ENCODE measurements at regions not wholly inside any gene's neighbourhood (a gene's known extent, or its start where the extent isn't known, plus 50 kb on each side); places are given as distances from the start of the nearest gene placed in this dataset.
"Not testable (repeated sequence)": the region's sequence is repeated elsewhere in the genome, so short reads cannot be mapped to it uniquely, and the experiment has no call there.

DNA sequence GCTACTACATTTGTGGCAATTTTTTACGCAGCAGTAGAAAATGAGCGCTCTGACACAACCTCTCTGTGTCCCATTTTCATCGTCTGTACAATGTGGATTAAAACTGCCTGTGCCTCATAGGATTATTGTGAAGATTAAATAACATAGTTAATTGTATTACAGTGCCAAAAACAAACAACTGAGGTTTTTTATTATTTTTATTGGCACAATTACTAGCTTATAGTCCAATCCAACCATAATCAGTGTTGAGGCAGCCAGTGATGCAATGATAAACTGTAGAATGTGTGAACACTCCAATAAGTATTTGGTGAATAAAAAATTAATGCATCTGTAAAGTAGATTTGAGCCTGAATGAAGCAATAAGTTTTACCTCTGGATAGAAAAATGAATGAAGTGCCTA, 588.3 kb downstream of the DNAH5 start:
- TF ChIP-seq, protein P1, sequence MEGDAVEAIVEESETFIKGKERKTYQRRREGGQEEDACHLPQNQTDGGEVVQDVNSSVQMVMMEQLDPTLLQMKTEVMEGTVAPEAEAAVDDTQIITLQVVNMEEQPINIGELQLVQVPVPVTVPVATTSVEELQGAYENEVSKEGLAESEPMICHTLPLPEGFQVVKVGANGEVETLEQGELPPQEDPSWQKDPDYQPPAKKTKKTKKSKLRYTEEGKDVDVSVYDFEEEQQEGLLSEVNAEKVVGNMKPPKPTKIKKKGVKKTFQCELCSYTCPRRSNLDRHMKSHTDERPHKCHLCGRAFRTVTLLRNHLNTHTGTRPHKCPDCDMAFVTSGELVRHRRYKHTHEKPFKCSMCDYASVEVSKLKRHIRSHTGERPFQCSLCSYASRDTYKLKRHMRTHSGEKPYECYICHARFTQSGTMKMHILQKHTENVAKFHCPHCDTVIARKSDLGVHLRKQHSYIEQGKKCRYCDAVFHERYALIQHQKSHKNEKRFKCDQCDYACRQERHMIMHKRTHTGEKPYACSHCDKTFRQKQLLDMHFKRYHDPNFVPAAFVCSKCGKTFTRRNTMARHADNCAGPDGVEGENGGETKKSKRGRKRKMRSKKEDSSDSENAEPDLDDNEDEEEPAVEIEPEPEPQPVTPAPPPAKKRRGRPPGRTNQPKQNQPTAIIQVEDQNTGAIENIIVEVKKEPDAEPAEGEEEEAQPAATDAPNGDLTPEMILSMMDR (IDR thresholded peaks at IDR 0.05; ENCODE audit: low read depth, low read length) = no peak
- H3K4me3 ChIP-seq (ENCODE audit: low read depth, low read length) = no peak overlapping the region

DNA sequence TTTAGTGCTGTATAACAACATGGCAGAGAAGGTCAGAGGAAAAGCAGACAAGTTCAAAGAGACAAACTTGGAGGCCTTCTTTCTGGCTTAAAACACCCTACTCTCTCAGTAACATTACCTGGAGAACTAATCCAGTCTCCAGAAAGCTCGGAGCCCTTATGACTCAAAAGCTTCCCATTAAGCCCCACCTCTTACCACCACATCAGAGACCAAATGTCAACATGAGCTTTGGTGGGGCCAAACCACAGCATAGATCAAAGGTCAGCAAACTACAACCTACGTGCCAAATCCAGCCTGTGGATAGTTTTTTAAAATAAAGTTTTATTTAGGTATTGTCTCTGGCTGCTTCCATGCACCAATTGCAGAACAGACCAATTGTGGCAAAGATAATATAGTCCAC, 589.9 kb downstream of the DNAH5 start:
- H3K4me3 ChIP-seq (ENCODE audit: low read depth, low read length) = no peak overlapping the region
- TF ChIP-seq, protein P1 (IDR thresholded peaks at IDR 0.05; ENCODE audit: low read depth, low read length) = no peak

DNA sequence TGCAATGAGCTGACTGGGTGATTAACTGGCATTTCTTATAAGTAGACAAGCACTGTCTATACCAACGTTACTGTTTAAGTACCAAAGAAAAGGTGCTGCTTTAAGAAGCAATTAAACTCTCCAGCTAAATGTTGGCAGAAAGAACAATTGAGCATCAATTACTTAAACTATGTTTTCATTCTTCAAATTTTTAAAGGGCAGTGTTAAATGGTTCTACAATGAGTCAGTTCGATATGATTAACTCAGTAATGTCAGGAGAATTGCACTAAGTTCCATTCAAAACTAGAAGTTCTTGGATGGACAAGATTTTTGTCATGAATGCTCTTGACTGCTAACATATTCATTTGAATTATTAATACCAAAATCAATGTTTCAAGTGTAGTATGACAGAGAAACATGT, 593.7 kb downstream of the DNAH5 start:
- no peak overlapping the region for H3K4me3 ChIP-seq (ENCODE audit: low read depth, low read length)
- TF ChIP-seq, protein P1 (IDR thresholded peaks at IDR 0.05; ENCODE audit: low read depth, low read length) = no peak

DNA sequence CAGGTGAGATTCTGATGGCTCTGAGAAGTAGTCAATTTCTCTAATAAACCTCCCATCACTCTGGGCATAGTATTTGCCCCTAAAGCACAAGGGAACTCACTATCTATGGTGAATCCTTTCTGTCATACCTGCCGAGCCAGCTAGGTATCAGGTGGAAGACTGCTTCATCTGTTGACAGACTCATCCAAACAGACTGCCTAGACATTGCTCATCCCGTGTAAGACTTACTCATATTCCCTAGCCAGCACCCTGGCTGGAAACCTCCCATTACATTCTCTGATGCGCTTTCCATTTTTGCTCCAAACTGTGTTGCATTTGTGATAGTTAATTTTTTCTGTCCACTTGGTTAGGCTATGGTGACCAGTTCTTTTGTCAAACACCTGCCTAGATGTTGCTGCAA, 595.9 kb downstream of the DNAH5 start:
- no peak overlapping the region for H3K4me3 ChIP-seq (ENCODE audit: low read depth, low read length)
- TF ChIP-seq, protein P1 (IDR thresholded peaks at IDR 0.05; ENCODE audit: low read depth, low read length) = no peak

DNA sequence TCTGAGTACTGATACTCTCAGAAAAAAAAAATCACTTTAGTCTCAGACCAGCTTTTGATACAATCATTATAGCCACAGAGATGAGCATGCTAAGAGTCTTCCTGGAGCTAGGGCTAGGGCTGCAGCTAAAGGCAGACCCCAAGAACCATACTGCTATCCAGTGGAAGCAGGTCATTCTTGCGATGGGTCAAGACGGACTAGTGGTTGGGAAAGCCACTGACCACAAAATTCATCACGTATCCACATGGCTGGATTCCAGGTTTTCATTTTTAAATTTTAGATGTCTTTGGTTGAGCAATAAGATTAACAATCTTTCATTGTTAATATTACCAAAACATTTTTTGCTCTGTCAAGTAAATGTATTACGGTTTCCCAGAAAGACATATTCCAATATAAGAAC, 598.1 kb downstream of the DNAH5 start:
- H3K4me3 ChIP-seq (ENCODE audit: low read depth, low read length) = no peak overlapping the region
- TF ChIP-seq, protein P1 (IDR thresholded peaks at IDR 0.05; ENCODE audit: low read depth, low read length) = no peak

DNA sequence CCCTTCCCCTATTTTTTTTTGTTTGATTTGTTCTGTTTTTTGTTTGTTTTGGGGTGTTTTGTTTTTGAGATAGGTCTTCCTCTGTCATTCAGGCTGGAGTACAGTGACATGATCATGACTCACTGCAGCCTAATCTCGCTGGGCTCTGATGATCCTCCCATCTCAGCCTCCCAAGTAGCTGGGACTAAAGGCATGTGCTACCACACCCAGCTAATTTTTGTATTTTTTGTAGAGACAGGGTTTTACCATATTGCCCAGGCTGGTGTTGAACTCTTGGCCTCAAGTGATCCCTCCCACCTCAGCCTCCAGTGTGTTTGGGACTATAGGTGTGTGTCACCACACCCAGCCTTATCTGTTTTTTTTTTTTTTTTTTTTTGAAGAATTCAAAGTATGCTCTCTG, 605.4 kb downstream of the DNAH5 start:
- TF ChIP-seq, protein P1 (IDR thresholded peaks at IDR 0.05; ENCODE audit: low read depth, low read length) = no peak
- H3K4me3 ChIP-seq (ENCODE audit: low read depth, low read length) = no peak overlapping the region

DNA sequence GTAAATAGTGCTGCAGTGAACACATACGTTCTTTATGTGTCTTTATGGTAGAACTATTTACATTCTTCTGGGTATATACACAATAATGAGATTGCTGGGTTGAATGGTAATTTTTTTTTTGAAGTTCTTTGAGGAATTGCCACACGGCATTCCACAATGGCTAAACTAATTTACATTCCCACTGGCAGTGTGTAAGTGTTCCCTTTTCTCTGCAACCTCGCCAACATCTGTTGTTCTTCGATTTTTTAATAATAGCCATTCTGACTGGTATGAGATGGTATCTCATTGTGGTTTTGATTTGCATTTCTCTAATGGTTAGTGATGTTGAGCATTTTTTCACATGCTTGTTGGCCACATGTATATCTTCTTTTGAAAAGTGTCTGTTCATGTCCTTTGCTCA, 609.5 kb downstream of the DNAH5 start:
- not testable (repeated sequence) for H3K4me3 ChIP-seq (ENCODE audit: low read depth, low read length)

DNA sequence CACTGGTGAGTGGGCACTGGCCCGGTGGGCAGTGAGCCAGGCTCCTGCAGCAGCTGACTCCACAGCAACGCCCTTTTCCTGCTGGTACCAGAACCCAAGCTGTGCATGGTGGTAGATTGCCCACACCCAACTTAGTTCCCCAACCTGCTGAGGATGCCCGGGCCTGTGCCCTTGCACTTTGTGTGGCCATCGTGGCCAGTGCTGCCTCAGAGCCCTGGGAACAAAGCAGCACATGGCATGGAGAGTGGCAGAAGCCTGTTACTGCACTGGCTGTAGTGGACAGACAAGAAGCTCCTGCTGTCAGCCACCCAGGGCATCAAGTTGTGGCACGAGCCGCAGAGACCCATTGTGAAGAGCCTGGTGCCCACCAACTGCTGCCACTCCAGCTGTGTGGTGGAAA, 612.9 kb downstream of the DNAH5 start:
- H3K4me3 ChIP-seq (ENCODE audit: low read depth, low read length) = no peak overlapping the region
- TF ChIP-seq, protein P1 (IDR thresholded peaks at IDR 0.05; ENCODE audit: low read depth, low read length) = no peak
